Type B pancreatic cell (in vitro differentiated cells): ENCODE measurements at regions not wholly inside any gene's neighbourhood (a gene's known extent, or its start where the extent isn't known, plus 50 kb on each side); places are given as distances from the start of the nearest gene placed in this dataset.

Experiments
- DNase-seq: peaks from one replicate; pipeline ENCODE4 v3.0.0; 2021; ENCODE audit warnings: mixed read lengths; ENCODE audit not compliant: unreplicated experiment; ENCODE audit errors: extremely low spot score
- H3K27ac Mint-ChIP-seq: 2 replicates; pipeline ENCODE4 v1.8.0; 2021; ENCODE audit warnings: mild to moderate bottlenecking, mixed read lengths
- H3K27me3 Mint-ChIP-seq: 2 replicates; pipeline ENCODE4 v1.8.0; 2021; ENCODE audit warnings: mixed read lengths
- H3K36me3 Mint-ChIP-seq: 2 replicates; pipeline ENCODE4 v1.8.0; 2021; ENCODE audit warnings: mixed read lengths
- H3K4me1 Mint-ChIP-seq: one replicate; pipeline ENCODE4 v1.8.0; 2021; ENCODE audit warnings: mixed read lengths; ENCODE audit not compliant: unreplicated experiment
- H3K4me3 Mint-ChIP-seq: 2 replicates; pipeline ENCODE4 v1.8.0; 2021; ENCODE audit warnings: mild to moderate bottlenecking, mixed read lengths
- H3K9me3 Mint-ChIP-seq: 2 replicates; pipeline ENCODE4 v1.8.0; 2021; ENCODE audit warnings: mixed read lengths
- TF ChIP-seq, protein P1 (sequence below): fragments of 200-600 bp; sonication (generic); conservative IDR thresholded peaks from 2 replicates; pipeline ENCODE4 v1.5.0; 2021; ENCODE audit warnings: antibody characterized with exemption, mild to moderate bottlenecking

DNA sequence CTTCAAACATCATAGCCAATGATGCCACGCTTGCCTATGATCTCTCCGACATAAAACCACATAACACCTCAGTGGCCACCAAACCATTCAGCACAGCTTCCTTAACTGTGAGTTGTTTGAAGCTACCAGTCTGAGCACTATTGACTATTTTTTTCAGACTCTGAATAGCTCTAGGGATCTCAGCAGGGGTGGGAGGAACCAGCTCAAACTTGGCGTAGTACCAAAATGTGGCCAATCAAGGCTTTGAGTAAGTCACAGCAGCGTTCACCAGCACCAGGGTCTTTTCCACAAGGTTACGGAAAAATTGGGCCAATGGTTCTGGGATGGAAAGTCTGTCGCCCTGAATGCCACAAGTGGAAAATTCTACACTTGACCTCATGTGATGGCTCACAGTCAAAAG, 70.6 kb downstream of the SMPDL3A start:
- no peak for DNase-seq
- Mint-ChIP-seq H3K27ac (no peak overlapping the region), H3K4me1 (no peaks in the 10 kb centered on the region), H3K9me3 (no peaks in the 10 kb centered on the region), H3K36me3 (no peaks in the 10 kb centered on the region), H3K27me3 (peaks cover 6% of the 10 kb centered on the region), H3K4me3 (no peak overlapping the region)
- TF ChIP-seq, protein P1, sequence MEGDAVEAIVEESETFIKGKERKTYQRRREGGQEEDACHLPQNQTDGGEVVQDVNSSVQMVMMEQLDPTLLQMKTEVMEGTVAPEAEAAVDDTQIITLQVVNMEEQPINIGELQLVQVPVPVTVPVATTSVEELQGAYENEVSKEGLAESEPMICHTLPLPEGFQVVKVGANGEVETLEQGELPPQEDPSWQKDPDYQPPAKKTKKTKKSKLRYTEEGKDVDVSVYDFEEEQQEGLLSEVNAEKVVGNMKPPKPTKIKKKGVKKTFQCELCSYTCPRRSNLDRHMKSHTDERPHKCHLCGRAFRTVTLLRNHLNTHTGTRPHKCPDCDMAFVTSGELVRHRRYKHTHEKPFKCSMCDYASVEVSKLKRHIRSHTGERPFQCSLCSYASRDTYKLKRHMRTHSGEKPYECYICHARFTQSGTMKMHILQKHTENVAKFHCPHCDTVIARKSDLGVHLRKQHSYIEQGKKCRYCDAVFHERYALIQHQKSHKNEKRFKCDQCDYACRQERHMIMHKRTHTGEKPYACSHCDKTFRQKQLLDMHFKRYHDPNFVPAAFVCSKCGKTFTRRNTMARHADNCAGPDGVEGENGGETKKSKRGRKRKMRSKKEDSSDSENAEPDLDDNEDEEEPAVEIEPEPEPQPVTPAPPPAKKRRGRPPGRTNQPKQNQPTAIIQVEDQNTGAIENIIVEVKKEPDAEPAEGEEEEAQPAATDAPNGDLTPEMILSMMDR, result no peak

- TF ChIP-seq, protein P1, result no peak
- no peak overlapping the region for H3K4me3 Mint-ChIP-seq
- H3K36me3 Mint-ChIP-seq, result no peaks in the 10 kb centered on the region
- DNase-seq, result no peak
- no peak overlapping the region for H3K27ac Mint-ChIP-seq
- no peaks in the 10 kb centered on the region for H3K4me1 Mint-ChIP-seq
- no peaks in the 10 kb centered on the region for H3K9me3 Mint-ChIP-seq
- peaks cover 6% of the 10 kb centered on the region for H3K27me3 Mint-ChIP-seq
Measured at GRCh38 chr6:122861594-122861993, 72.5 kb downstream of the SMPDL3A start.

DNA sequence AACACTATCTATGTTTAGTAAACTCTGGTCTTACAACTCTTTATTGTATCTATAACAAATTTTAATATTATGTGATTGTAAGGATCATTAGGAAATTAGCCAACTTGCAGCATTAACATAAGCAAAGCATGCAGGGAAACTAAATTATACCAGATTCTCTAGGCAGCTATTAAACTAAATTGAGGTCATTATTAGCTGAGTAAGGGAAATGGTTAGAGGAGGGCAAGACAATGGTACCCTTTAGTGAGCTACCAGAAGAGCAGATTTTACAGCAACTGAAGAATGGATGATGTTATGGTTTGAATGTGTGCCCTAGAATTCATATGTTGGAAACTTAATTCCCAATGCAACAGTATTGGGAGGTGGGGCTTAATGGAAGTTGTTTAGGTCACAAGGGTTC, 79.1 kb downstream of the SMPDL3A start:
- Mint-ChIP-seq H3K4me1 (no peaks in the 10 kb centered on the region), H3K36me3 (no peaks in the 10 kb centered on the region), H3K4me3 (no peak overlapping the region), H3K27me3 (no peaks in the 10 kb centered on the region), H3K27ac (no peak overlapping the region), H3K9me3 (no peaks in the 10 kb centered on the region)
- DNase-seq, result no peak
- TF ChIP-seq, protein P1, result no peak

GRCh38 chr6:122869437-122870024, 80.5 kb downstream of the SMPDL3A start:
- TF ChIP-seq, protein P1, result peak; percentile 80
- H3K27me3 Mint-ChIP-seq, result no peaks in the 10 kb centered on the region
- no peaks in the 10 kb centered on the region for H3K36me3 Mint-ChIP-seq
- no peak overlapping the region for H3K4me3 Mint-ChIP-seq
- H3K9me3 Mint-ChIP-seq, result no peaks in the 10 kb centered on the region
- H3K4me1 Mint-ChIP-seq, result no peaks in the 10 kb centered on the region
- no peak for DNase-seq
- no peak overlapping the region for H3K27ac Mint-ChIP-seq

GRCh38 chr6:122871079-122871478, 82.0 kb downstream of the SMPDL3A start:
- no peak overlapping the region for H3K27ac Mint-ChIP-seq
- no peak overlapping the region for H3K4me3 Mint-ChIP-seq
- DNase-seq, result no peak
- no peaks in the 10 kb centered on the region for H3K9me3 Mint-ChIP-seq
- H3K36me3 Mint-ChIP-seq, result no peaks in the 10 kb centered on the region
- no peaks in the 10 kb centered on the region for H3K27me3 Mint-ChIP-seq
- peaks cover 6% of the 10 kb centered on the region for H3K4me1 Mint-ChIP-seq
- TF ChIP-seq, protein P1, result no peak

GRCh38 chr6:122872311-122872710, 83.3 kb downstream of the SMPDL3A start:
- Mint-ChIP-seq H3K4me3 (no peak overlapping the region), H3K9me3 (no peaks in the 10 kb centered on the region), H3K36me3 (no peaks in the 10 kb centered on the region), H3K4me1 (peaks cover 6% of the 10 kb centered on the region), H3K27ac (no peak overlapping the region), H3K27me3 (no peaks in the 10 kb centered on the region)
- TF ChIP-seq, protein P1, result no peak
- DNase-seq, result no peak
